ENCODE measurements at regions not wholly inside any gene's neighbourhood (a gene's known extent, or its start where the extent isn't known, plus 50 kb on each side); places are given as distances from the start of the nearest gene placed in this dataset.

DNA sequence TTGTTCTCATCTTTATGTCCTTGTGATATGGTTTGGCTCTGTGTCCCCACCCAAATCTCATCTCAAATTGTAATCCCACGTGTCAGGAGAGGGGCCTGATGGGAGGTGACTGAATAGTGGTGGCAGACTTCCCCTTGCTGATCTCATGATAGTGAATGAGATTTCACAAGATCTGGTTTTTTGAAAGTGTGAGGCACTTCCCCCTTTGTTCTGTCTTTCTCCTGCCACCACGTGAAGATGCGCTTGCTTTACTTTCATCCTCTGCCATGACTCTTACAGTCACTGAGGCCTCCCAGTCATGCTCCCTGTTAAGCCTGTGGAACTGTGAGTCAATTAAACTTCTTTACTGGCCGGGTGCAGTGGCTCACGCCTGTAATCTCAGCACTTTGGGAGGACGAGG, 161.0 kb downstream of the HERPUD2 start:
- H3K27me3 ChIP-seq (ENCODE audit: insufficient read depth, low read depth, severe bottlenecking) = no peaks in the 10 kb centered on the region
- H3K36me3 ChIP-seq = no peaks in the 10 kb centered on the region
- no peak overlapping the region for H3K4me3 ChIP-seq (ENCODE audit: low read depth, low read length)
- no peak for DNase-seq
- no peak overlapping the region for H3K27ac ChIP-seq
- no peaks in the 10 kb centered on the region for H3K9me3 ChIP-seq (ENCODE audit: severe bottlenecking)
- TF ChIP-seq, protein P1, sequence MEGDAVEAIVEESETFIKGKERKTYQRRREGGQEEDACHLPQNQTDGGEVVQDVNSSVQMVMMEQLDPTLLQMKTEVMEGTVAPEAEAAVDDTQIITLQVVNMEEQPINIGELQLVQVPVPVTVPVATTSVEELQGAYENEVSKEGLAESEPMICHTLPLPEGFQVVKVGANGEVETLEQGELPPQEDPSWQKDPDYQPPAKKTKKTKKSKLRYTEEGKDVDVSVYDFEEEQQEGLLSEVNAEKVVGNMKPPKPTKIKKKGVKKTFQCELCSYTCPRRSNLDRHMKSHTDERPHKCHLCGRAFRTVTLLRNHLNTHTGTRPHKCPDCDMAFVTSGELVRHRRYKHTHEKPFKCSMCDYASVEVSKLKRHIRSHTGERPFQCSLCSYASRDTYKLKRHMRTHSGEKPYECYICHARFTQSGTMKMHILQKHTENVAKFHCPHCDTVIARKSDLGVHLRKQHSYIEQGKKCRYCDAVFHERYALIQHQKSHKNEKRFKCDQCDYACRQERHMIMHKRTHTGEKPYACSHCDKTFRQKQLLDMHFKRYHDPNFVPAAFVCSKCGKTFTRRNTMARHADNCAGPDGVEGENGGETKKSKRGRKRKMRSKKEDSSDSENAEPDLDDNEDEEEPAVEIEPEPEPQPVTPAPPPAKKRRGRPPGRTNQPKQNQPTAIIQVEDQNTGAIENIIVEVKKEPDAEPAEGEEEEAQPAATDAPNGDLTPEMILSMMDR (IDR thresholded peaks at IDR 0.05; ENCODE audit: low read depth, low read length) = no peak

DNA sequence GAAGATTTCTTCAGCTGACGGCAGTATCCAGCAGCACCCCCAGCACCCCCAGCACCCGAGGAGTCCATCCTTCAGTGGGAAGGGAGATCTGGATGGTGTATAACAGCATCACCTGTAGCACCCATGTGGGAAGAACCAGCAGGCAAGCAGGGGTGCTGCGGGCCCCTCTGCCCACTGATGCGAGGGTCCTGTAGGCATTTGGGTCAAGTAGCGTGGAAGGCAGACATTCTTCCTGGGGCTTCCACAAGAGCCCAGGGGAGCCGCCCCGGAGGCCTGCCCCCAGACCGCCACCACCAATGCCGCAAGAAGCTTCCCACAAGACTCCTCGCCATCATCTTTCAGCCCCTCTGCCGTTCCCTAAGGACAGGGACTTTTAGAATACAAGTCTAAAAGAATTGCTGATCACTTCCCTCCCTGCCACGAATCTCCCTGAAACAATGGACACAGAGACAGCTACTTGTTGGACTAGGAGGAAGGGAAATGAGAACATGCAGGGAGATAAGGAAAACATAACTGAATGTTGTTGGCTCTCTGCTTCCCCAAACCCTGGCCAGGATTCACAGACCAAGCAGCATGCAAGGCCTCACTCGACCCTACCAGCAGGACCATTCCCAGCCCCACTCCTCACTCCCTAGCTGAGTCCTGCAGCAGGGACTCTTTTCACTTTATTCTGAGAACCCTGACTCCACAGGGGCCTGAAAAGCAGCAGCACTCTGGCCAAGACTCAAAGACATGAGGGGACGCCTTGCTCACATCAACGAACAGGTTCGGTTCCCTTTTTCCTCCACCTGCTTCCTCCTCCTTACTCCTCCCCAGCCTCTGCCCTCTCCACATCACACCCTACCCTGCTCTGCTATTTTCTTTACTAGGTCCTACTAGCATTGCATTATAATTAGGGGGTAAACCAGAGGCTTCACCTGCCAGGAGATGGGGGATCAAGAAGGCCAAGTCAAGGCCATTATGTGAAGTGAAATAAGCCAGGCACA, 164.5 kb downstream of the HERPUD2 start:
- H3K27ac ChIP-seq = no peak overlapping the region
- TF ChIP-seq, protein P1 (IDR thresholded peaks at IDR 0.05; ENCODE audit: low read depth, low read length) = no peak

DNA sequence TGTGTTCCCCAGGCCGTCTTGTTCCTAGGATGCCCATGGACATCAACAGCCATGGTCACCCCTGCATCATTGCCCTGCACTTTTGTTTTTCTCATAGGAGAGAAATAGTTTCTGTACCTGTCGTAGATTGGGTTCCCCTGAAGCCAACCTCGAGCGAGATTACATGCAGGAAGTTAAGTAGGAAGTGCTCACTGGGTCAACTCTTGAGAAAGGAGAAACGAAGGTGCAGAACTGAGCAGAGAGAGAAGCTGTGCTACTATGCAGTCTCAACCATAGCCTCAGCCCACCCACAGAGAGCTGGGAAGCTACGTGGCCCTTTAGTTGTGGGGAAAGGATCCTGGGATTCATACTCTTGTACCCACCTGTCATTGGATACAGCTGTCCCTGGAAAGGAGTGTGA, 165.2 kb downstream of the HERPUD2 start:
- Histone ChIP-seq H3K9me3 (ENCODE audit: severe bottlenecking) (no peaks in the 10 kb centered on the region), H3K27ac (no peak overlapping the region), H3K36me3 (no peaks in the 10 kb centered on the region), H3K27me3 (ENCODE audit: insufficient read depth, low read depth, severe bottlenecking) (no peaks in the 10 kb centered on the region), H3K4me3 (ENCODE audit: low read depth, low read length) (no peak overlapping the region)
- DNase-seq = no peak
- TF ChIP-seq, protein P1 (IDR thresholded peaks at IDR 0.05; ENCODE audit: low read depth, low read length) = no peak

More for the DNA sequence above, 164.5 kb downstream of the HERPUD2 start:
- Histone ChIP-seq H3K36me3 (no peaks in the 10 kb centered on the region), H3K4me3 (ENCODE audit: low read depth, low read length) (no peak overlapping the region), H3K9me3 (ENCODE audit: severe bottlenecking) (no peaks in the 10 kb centered on the region), H3K27me3 (ENCODE audit: insufficient read depth, low read depth, severe bottlenecking) (no peaks in the 10 kb centered on the region)
- no peak for DNase-seq

DNA sequence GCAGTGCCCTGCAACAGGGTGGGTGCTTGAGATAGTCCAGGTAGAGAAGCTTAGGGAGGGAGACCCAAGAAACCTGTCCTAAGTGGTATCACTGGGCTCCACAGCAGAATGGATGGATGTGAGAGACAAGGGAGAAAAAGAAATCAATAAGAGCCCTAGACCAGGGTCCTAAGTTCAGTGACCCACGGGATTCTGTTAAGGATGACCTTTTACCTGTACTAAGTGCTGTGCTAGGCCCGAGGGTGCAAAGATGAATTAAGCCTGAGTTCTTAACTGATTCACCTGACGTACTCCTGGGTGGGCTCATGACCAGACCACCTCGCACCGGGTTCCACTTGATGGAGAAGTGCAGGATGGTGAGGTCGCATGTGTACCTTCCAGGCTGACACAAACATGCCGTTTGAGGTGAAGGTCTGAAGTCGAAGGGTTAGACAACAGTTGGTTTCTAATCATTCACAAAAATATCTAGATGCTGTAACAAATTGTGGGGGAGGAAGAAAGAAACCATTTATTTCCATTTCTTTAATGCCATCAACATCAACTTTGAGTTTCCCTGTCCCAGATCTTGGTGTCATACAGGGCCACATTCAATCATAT, 166.5 kb downstream of the HERPUD2 start:
- no peak for DNase-seq
- H3K27ac ChIP-seq = no peak overlapping the region
- H3K9me3 ChIP-seq (ENCODE audit: severe bottlenecking) = no peaks in the 10 kb centered on the region
- no peaks in the 10 kb centered on the region for H3K36me3 ChIP-seq
- TF ChIP-seq, protein P1 (IDR thresholded peaks at IDR 0.05; ENCODE audit: low read depth, low read length) = no peak
- H3K27me3 ChIP-seq (ENCODE audit: insufficient read depth, low read depth, severe bottlenecking) = no peaks in the 10 kb centered on the region
- H3K4me3 ChIP-seq (ENCODE audit: low read depth, low read length) = no peak overlapping the region

DNA sequence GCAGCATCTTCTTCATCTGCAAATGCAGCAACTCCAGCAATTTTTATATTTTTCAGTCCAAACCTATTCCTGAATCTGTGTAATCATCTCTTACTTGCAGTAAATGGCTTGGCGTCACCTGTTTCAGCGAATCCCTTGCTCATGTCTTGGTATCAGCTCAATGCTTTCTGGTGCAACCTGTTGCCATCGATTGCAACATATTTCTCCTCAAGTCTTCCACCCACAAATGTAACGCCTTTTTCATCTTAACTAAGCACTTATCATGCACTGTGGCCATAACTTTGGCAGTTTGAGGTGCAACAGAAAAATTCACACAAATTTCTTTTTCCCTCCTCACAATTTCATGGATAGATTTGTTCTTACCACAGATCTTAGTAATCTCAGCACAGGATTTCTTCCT, 168.3 kb downstream of the HERPUD2 start:
- Histone ChIP-seq H3K9me3 (ENCODE audit: severe bottlenecking) (no peaks in the 10 kb centered on the region), H3K27me3 (ENCODE audit: insufficient read depth, low read depth, severe bottlenecking) (no peaks in the 10 kb centered on the region), H3K36me3 (no peaks in the 10 kb centered on the region), H3K27ac (no peak overlapping the region), H3K4me3 (ENCODE audit: low read depth, low read length) (no peak overlapping the region)
- TF ChIP-seq, protein P1 (IDR thresholded peaks at IDR 0.05; ENCODE audit: low read depth, low read length) = no peak
- no peak for DNase-seq

Measured in WERI-Rb-1 (cell line).